GM12873 (cell line): ENCODE measurements at regions not wholly inside any gene's neighbourhood (a gene's known extent, or its start where the extent isn't known, plus 50 kb on each side); places are given as distances from the start of the nearest gene placed in this dataset.

Experiments used
- TF ChIP-seq, protein P1 (sequence below): IDR thresholded peaks from 2 replicates; pipeline ENCODE4 v1.5.1; 2012; ENCODE audit warnings: low read depth, mild to moderate bottlenecking, moderate library complexity, low read length, control low read depth; ENCODE audit not compliant: insufficient read depth; ENCODE audit errors: missing control alignments

DNA sequence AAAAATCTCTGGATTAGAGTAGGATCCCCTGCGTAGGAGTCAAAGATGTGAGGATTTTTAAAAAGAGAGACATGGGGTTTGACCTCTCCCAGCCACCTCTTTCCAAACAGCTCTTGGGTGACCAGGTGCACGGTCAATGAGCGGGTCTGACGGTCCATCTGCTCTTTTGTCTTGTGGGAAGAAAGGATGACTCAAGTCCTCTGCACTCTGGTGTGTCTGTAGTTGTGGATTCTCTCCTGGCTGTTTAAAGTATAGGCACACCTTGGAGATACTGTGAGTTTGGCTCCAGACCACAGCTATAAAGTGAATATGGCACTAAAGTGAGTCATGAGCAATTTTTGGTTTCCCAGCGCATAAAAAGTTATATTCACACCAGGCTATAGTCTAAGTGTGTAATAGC is 209.8 kb downstream of the BMP7 start:
- TF ChIP-seq, protein P1, sequence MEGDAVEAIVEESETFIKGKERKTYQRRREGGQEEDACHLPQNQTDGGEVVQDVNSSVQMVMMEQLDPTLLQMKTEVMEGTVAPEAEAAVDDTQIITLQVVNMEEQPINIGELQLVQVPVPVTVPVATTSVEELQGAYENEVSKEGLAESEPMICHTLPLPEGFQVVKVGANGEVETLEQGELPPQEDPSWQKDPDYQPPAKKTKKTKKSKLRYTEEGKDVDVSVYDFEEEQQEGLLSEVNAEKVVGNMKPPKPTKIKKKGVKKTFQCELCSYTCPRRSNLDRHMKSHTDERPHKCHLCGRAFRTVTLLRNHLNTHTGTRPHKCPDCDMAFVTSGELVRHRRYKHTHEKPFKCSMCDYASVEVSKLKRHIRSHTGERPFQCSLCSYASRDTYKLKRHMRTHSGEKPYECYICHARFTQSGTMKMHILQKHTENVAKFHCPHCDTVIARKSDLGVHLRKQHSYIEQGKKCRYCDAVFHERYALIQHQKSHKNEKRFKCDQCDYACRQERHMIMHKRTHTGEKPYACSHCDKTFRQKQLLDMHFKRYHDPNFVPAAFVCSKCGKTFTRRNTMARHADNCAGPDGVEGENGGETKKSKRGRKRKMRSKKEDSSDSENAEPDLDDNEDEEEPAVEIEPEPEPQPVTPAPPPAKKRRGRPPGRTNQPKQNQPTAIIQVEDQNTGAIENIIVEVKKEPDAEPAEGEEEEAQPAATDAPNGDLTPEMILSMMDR: no peak

DNA sequence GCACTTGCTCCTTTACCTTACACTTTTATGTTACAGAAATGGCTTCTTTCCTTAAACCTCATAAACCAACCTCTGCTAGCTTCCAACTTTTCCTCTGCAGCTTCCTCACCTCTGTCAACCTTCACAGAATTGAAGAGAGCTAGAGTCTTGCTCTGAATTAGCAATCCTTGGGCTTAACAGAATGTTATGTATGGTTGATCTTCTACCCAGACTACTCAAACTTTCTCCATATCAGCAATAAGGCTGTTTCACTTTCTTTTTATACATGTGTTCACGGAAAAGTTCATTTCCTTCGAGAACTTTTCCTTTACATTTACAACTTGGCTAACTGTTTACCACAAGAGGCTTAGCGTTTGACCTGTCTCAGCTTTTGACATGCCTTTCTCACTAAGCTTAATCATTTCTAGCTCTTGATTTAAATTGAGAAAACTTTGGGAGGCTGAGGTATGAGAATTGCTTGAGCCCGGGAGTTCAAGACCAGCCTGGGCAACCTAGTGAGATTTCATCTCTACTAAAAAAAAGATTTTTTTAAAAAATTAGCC is 207.3 kb downstream of the BMP7 start:
- TF ChIP-seq, protein P1: no peak

DNA sequence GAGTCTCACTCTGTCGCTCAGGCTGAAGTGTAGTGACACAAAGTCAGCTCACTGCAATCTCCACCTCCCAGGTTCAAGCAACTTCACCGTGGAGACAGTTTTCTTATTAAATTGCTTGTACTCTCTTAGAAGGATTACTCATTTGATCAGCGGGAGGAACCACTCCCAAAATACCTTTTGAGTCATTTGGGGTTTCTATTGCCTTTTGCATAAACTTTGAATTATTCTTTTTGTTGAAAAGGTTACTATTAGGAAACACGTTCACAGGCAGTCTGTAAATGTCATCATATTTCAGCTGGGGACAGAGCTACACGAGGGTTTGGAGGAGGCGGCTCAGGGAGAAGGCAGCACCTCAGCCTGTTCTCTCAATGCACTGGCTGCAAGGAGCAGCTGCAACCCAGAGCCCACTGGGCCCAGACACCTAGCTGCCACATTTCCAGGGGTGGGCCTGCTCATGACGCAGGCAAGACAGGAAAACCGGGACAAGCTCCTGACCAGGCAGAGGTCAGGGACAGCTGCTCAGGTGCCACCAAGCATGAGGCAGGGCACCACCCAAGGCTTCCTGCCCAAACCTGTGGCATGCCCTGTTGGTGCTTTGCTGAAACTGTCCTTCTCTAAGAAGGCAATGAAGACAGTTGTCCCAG is 205.9 kb downstream of the BMP7 start:
- TF ChIP-seq, protein P1: no peak

DNA sequence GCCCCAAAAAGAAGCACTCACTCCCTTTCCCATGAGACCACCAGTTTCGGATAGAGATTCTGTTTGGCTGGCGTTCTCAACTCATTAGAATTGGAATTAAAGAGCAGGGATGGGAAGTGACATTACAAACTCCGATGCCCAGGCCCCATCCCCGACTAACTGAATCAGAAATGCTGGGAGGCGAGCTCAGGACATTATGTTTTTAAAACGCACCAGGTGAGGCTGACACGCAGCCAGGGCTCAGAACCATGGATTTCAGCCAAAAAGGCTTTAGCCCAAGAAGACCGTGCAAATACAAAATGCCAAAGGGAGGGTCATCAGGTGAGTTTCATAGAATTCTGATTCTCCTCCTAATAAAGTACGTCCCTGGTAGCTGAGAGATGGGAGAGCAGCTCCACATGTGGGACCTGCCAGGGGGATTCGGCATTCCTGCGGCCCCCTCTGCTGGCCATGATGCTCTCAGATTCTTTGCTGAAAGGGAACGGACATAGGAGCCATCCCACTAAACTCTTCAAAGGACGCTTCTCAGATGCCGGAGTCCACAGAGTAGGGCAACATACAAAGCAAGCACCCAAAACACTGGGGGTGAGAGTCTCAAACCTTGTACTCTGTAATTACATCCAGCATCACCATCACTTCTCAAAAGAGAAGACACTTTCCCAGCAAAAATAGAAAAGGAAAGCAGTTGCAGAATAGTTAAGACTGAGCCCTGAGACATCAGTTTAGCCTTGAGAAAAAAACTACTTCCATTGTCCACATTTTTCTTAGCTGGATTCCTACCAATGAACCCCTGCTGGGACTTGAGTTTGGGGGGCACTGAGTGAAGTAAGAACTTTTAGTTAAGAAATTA is 205.2 kb downstream of the BMP7 start:
- TF ChIP-seq, protein P1: peak; percentile 20

DNA sequence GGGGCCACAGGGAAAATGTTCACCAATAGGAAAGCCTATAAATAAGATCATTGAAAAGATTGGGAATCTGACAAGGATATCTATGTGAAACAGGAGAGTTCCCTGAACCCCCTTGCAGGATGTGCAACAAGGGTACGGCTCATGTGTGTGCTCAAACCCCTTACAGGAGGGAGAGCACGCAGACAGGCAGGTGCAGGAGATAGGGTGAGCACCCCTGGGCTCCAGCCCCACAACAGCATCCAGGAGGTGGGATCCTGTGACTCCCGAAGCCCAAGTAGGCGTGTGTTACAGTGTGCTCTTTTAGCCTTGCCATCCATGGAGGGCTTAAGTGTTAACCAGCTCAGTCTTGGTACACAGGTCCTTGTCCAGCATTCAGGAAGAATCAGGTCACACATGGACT is 204.2 kb downstream of the BMP7 start:
- TF ChIP-seq, protein P1: no peak

DNA sequence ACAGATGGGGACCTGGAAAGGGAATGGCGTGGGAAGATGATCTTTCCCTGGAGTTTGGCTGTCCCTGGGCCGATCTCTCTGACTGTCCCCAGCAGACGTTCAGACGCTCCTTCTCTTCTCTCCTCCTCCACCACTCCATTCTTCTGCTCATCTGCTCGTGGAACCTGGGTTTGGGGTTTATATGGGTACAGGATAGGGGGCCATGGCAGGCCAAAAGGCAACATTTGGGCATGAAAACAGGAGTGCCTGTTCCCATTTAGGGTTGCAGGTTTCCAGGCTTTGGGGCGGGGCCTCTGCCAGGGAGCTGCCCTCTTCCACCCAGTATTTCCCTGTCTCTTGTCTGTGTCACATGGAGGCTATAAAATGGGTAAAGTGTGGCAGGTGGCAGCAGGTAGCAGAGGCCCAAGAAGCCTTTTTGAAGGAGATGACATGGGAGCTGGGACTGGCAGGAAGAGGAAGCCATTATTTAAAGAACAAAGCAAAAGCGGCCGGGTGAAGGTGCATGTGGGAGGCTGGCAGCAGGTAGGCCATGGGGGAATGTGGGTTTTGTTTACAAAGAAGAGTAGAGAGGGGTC is 203.7 kb downstream of the BMP7 start:
- TF ChIP-seq, protein P1: no peak

DNA sequence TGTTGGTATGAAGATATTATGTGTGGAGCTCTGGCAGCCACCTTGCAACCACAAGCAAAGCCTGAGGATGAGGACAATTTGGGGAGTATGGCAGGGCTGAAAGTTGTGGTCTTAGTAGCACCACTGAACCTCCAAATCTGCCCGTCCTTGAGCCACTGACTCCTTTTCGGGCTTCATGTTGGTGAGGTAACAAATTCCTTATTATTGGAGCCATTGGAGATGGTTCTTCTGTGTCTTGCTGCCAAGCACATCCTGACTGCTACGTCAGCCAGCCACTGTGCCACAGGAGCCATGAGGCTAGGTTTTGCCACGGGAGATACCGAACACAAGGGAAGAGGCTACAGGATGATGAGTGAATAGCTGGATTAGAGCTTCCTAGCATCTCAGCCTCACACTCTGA is 201.6 kb downstream of the BMP7 start:
- TF ChIP-seq, protein P1: no peak
